ENCODE measurements at regions not wholly inside any gene's neighbourhood (a gene's known extent, or its start where the extent isn't known, plus 50 kb on each side); places are given as distances from the start of the nearest gene placed in this dataset.

GRCh38 chr16:65212791-65213190 lies 90.9 kb upstream of the CDH11 start:
- no peaks in the 10 kb centered on the region for H3K36me3 ChIP-seq (replicated peaks; ENCODE audit: insufficient read depth, low read depth)
- no peaks in the 10 kb centered on the region for H3K9me2 ChIP-seq (replicated peaks; ENCODE audit: insufficient read depth)
- WGBS (ENCODE audit: low lambda C conversion rate, missing lambda C conversion rate), result 69% methylated on average over 5 of the region's 5 CpGs
- no peaks in the 10 kb centered on the region for H4K20me1 ChIP-seq (ENCODE audit: insufficient read depth, poor library complexity, severe bottlenecking)
- DNase-seq (ENCODE audit: low spot score), result no peak
- H3K4me1 ChIP-seq (ENCODE audit: insufficient read depth), result no peaks in the 10 kb centered on the region
- H3K4me2 ChIP-seq, result no peak overlapping the region
- H3K4me3 ChIP-seq, result no peak overlapping the region
- no peaks in the 10 kb centered on the region for H3K27me3 ChIP-seq
- no peaks in the 10 kb centered on the region for H3K79me2 ChIP-seq
- H3K27ac ChIP-seq, result no peak overlapping the region
- H2AFZ ChIP-seq, result no peak overlapping the region
- H3K9me3 ChIP-seq (ENCODE audit: low read depth), result no peaks in the 10 kb centered on the region
- TF ChIP-seq EZH2phosphoT487 (IDR thresholded peaks at IDR 0.05; ENCODE audit: low read depth, severe bottlenecking, unreplicated experiment), result no peak

- Histone ChIP-seq H3K27ac (no peak overlapping the region), H3K27me3 (no peaks in the 10 kb centered on the region), H3K4me1 (ENCODE audit: insufficient read depth) (no peaks in the 10 kb centered on the region), H4K20me1 (ENCODE audit: insufficient read depth, poor library complexity, severe bottlenecking) (no peaks in the 10 kb centered on the region), H3K9me3 (ENCODE audit: low read depth) (no peaks in the 10 kb centered on the region), H3K79me2 (no peaks in the 10 kb centered on the region), H2AFZ (no peak overlapping the region), H3K9me2 (replicated peaks; ENCODE audit: insufficient read depth) (no peaks in the 10 kb centered on the region), H3K4me2 (no peak overlapping the region), H3K36me3 (replicated peaks; ENCODE audit: insufficient read depth, low read depth) (no peaks in the 10 kb centered on the region), H3K4me3 (no peak overlapping the region)
- no peak for DNase-seq (ENCODE audit: low spot score)
- 89% methylated on average over 6 of the region's 6 CpGs for WGBS (ENCODE audit: low lambda C conversion rate, missing lambda C conversion rate)
- no peak for TF ChIP-seq EZH2 (IDR thresholded peaks at IDR 0.05; ENCODE audit: borderline replicate concordance)
- no peak for TF ChIP-seq EZH2phosphoT487 (IDR thresholded peaks at IDR 0.05; ENCODE audit: low read depth, severe bottlenecking, unreplicated experiment)
- TF ChIP-seq CTCF (IDR thresholded peaks at IDR 0.05; ENCODE audit: poor library complexity), result no peak
These were observed 90.4 kb upstream of the CDH11 start for GRCh38 chr16:65212240-65212639.

- H3K36me3 ChIP-seq (replicated peaks; ENCODE audit: insufficient read depth, low read depth), result no peaks in the 10 kb centered on the region
- H2AFZ ChIP-seq, result no peak overlapping the region
- H3K27ac ChIP-seq, result no peak overlapping the region
- H4K20me1 ChIP-seq (ENCODE audit: insufficient read depth, poor library complexity, severe bottlenecking), result no peaks in the 10 kb centered on the region
- no peak overlapping the region for H3K4me2 ChIP-seq
- no peaks in the 10 kb centered on the region for H3K9me2 ChIP-seq (replicated peaks; ENCODE audit: insufficient read depth)
- no peak for TF ChIP-seq EZH2 (IDR thresholded peaks at IDR 0.05; ENCODE audit: borderline replicate concordance)
- no peak for TF ChIP-seq EZH2phosphoT487 (IDR thresholded peaks at IDR 0.05; ENCODE audit: low read depth, severe bottlenecking, unreplicated experiment)
- no peak for TF ChIP-seq CTCF (IDR thresholded peaks at IDR 0.05; ENCODE audit: poor library complexity)
- no peaks in the 10 kb centered on the region for H3K4me1 ChIP-seq (ENCODE audit: insufficient read depth)
- H3K4me3 ChIP-seq, result no peak overlapping the region
- DNase-seq (ENCODE audit: low spot score), result no peak
- H3K27me3 ChIP-seq, result no peaks in the 10 kb centered on the region
- H3K9me3 ChIP-seq (ENCODE audit: low read depth), result no peaks in the 10 kb centered on the region
- WGBS (ENCODE audit: low lambda C conversion rate, missing lambda C conversion rate), result 89% methylated on average over 1 of the region's 1 CpG
- H3K79me2 ChIP-seq, result no peaks in the 10 kb centered on the region
These were observed 80.6 kb upstream of the CDH11 start for GRCh38 chr16:65202461-65202860.

GRCh38 chr16:65201511-65201910 lies 79.6 kb upstream of the CDH11 start:
- H3K4me1 ChIP-seq (ENCODE audit: insufficient read depth), result peaks cover 5% of the 10 kb centered on the region
- H3K27me3 ChIP-seq, result no peaks in the 10 kb centered on the region
- whole genome bisulfite sequencing (ENCODE audit: low lambda C conversion rate, missing lambda C conversion rate), result 68% methylated on average over 8 of the region's 8 CpGs
- no peak overlapping the region for H3K27ac ChIP-seq
- H3K9me3 ChIP-seq (ENCODE audit: low read depth), result no peaks in the 10 kb centered on the region
- no peaks in the 10 kb centered on the region for H4K20me1 ChIP-seq (ENCODE audit: insufficient read depth, poor library complexity, severe bottlenecking)
- no peak overlapping the region for H2AFZ ChIP-seq
- no peaks in the 10 kb centered on the region for H3K36me3 ChIP-seq (replicated peaks; ENCODE audit: insufficient read depth, low read depth)
- no peaks in the 10 kb centered on the region for H3K79me2 ChIP-seq
- TF ChIP-seq CTCF (IDR thresholded peaks at IDR 0.05; ENCODE audit: poor library complexity) (no peak), EZH2 (IDR thresholded peaks at IDR 0.05; ENCODE audit: borderline replicate concordance) (no peak), EZH2phosphoT487 (IDR thresholded peaks at IDR 0.05; ENCODE audit: low read depth, severe bottlenecking, unreplicated experiment) (no peak)
- no peaks in the 10 kb centered on the region for H3K9me2 ChIP-seq (replicated peaks; ENCODE audit: insufficient read depth)
- no peak for DNase-seq (ENCODE audit: low spot score)
- H3K4me2 ChIP-seq, result no peak overlapping the region
- H3K4me3 ChIP-seq, result no peak overlapping the region
